ENCODE measurements at regions not wholly inside any gene's neighbourhood (a gene's known extent, or its start where the extent isn't known, plus 50 kb on each side); places are given as distances from the start of the nearest gene placed in this dataset.
"Not testable (repeated sequence)": the region's sequence is repeated elsewhere in the genome, so short reads cannot be mapped to it uniquely, and the experiment has no call there.

- H3K4me1 ChIP-seq (ENCODE audit: control insufficient read depth in 1 of 2, insufficient read depth in 2 of 2, low read length in 2 of 2): peaks cover 13 to 19% of the 10 kb centered on the region in 2 donors
- no peaks in the 10 kb centered on the region for H3K36me3 ChIP-seq (ENCODE audit: control insufficient read depth in 1 of 2, insufficient read depth in 2 of 2, low read length in 2 of 2)
- no peak overlapping the region for H3K4me3 ChIP-seq (ENCODE audit: low read depth in 1 of 2, low read length in 2 of 2)
- no peaks in the 10 kb centered on the region for H3K27me3 ChIP-seq (ENCODE audit: control insufficient read depth in 1 of 2, insufficient read depth in 2 of 2, low read length in 2 of 2)
- no peak overlapping the region for H3K27ac ChIP-seq (ENCODE audit: low read depth, low read length)
- no peaks in the 10 kb centered on the region for H3K9me3 ChIP-seq (ENCODE audit: control insufficient read depth in 1 of 2, low read length in 2 of 2)
- H3K9ac ChIP-seq (ENCODE audit: low read depth in 1 of 2, low read length in 2 of 2): no peak overlapping the region
These were observed 84.2 kb downstream of the MRPL14 start for GRCh38 chr6:44042989-44043478.

- no peaks in the 10 kb centered on the region for H3K27me3 ChIP-seq (ENCODE audit: control insufficient read depth in 1 of 2, insufficient read depth in 2 of 2, low read length in 2 of 2)
- H3K36me3 ChIP-seq (ENCODE audit: control insufficient read depth in 1 of 2, insufficient read depth in 2 of 2, low read length in 2 of 2): no peaks in the 10 kb centered on the region
- no peak overlapping the region for H3K4me3 ChIP-seq (ENCODE audit: low read depth in 1 of 2, low read length in 2 of 2)
- peaks cover 13 to 19% of the 10 kb centered on the region in 2 donors for H3K4me1 ChIP-seq (ENCODE audit: control insufficient read depth in 1 of 2, insufficient read depth in 2 of 2, low read length in 2 of 2)
- no peaks in the 10 kb centered on the region for H3K9me3 ChIP-seq (ENCODE audit: control insufficient read depth in 1 of 2, low read length in 2 of 2)
- no peak overlapping the region for H3K9ac ChIP-seq (ENCODE audit: low read depth in 1 of 2, low read length in 2 of 2)
- no peak overlapping the region for H3K27ac ChIP-seq (ENCODE audit: low read depth, low read length)
These were observed 84.8 kb downstream of the MRPL14 start for GRCh38 chr6:44042261-44042988.

- H3K9me3 ChIP-seq (ENCODE audit: control insufficient read depth in 1 of 2, low read length in 2 of 2): no peaks in the 10 kb centered on the region
- no peak overlapping the region for H3K9ac ChIP-seq (ENCODE audit: low read depth in 1 of 2, low read length in 2 of 2)
- no peaks in the 10 kb centered on the region for H3K27me3 ChIP-seq (ENCODE audit: control insufficient read depth in 1 of 2, insufficient read depth in 2 of 2, low read length in 2 of 2)
- peaks cover 13 to 19% of the 10 kb centered on the region in 2 donors for H3K4me1 ChIP-seq (ENCODE audit: control insufficient read depth in 1 of 2, insufficient read depth in 2 of 2, low read length in 2 of 2)
- H3K27ac ChIP-seq (ENCODE audit: low read depth, low read length): no peak overlapping the region
- no peak overlapping the region for H3K4me3 ChIP-seq (ENCODE audit: low read depth in 1 of 2, low read length in 2 of 2)
- H3K36me3 ChIP-seq (ENCODE audit: control insufficient read depth in 1 of 2, insufficient read depth in 2 of 2, low read length in 2 of 2): no peaks in the 10 kb centered on the region
These were observed 85.6 kb downstream of the MRPL14 start for GRCh38 chr6:44041461-44042260.

GRCh38 chr6:44040786-44041185, 86.5 kb downstream of the MRPL14 start:
- H3K4me3 ChIP-seq (ENCODE audit: low read depth in 1 of 2, low read length in 2 of 2): no peak overlapping the region
- peaks cover 13 to 19% of the 10 kb centered on the region in 2 donors for H3K4me1 ChIP-seq (ENCODE audit: control insufficient read depth in 1 of 2, insufficient read depth in 2 of 2, low read length in 2 of 2)
- no peak overlapping the region for H3K27ac ChIP-seq (ENCODE audit: low read depth, low read length)

GRCh38 chr6:44039839-44040350, 87.4 kb downstream of the MRPL14 start:
- Histone ChIP-seq H3K27me3 (ENCODE audit: control insufficient read depth in 1 of 2, insufficient read depth in 2 of 2, low read length in 2 of 2) (no peaks in the 10 kb centered on the region), H3K4me1 (ENCODE audit: control insufficient read depth in 1 of 2, insufficient read depth in 2 of 2, low read length in 2 of 2) (peaks cover 13 to 19% of the 10 kb centered on the region in 2 donors), H3K9me3 (ENCODE audit: control insufficient read depth in 1 of 2, low read length in 2 of 2) (no peaks in the 10 kb centered on the region), H3K27ac (ENCODE audit: low read depth, low read length) (no peak overlapping the region), H3K36me3 (ENCODE audit: control insufficient read depth in 1 of 2, insufficient read depth in 2 of 2, low read length in 2 of 2) (no peaks in the 10 kb centered on the region), H3K9ac (ENCODE audit: low read depth in 1 of 2, low read length in 2 of 2) (no peak overlapping the region), H3K4me3 (ENCODE audit: low read depth in 1 of 2, low read length in 2 of 2) (no peak overlapping the region)

More at GRCh38 chr6:44040786-44041185, 86.5 kb downstream of the MRPL14 start:
- H3K9ac ChIP-seq (ENCODE audit: low read depth in 1 of 2, low read length in 2 of 2): no peak overlapping the region
- no peaks in the 10 kb centered on the region for H3K27me3 ChIP-seq (ENCODE audit: control insufficient read depth in 1 of 2, insufficient read depth in 2 of 2, low read length in 2 of 2)
- no peaks in the 10 kb centered on the region for H3K9me3 ChIP-seq (ENCODE audit: control insufficient read depth in 1 of 2, low read length in 2 of 2)
- no peaks in the 10 kb centered on the region for H3K36me3 ChIP-seq (ENCODE audit: control insufficient read depth in 1 of 2, insufficient read depth in 2 of 2, low read length in 2 of 2)

- peaks cover 13 to 19% of the 10 kb centered on the region in 2 donors for H3K4me1 ChIP-seq (ENCODE audit: control insufficient read depth in 1 of 2, insufficient read depth in 2 of 2, low read length in 2 of 2)
- H3K9ac ChIP-seq (ENCODE audit: low read depth in 1 of 2, low read length in 2 of 2): no peak overlapping the region
- no peak overlapping the region for H3K4me3 ChIP-seq (ENCODE audit: low read depth in 1 of 2, low read length in 2 of 2)
- no peaks in the 10 kb centered on the region for H3K27me3 ChIP-seq (ENCODE audit: control insufficient read depth in 1 of 2, insufficient read depth in 2 of 2, low read length in 2 of 2)
- H3K9me3 ChIP-seq (ENCODE audit: control insufficient read depth in 1 of 2, low read length in 2 of 2): no peaks in the 10 kb centered on the region
- H3K36me3 ChIP-seq (ENCODE audit: control insufficient read depth in 1 of 2, insufficient read depth in 2 of 2, low read length in 2 of 2): no peaks in the 10 kb centered on the region
- no peak overlapping the region for H3K27ac ChIP-seq (ENCODE audit: low read depth, low read length)
These were observed 88.0 kb downstream of the MRPL14 start for GRCh38 chr6:44039191-44039719.

GRCh38 chr6:44038543-44039065, 88.6 kb downstream of the MRPL14 start:
- Histone ChIP-seq H3K4me1 (ENCODE audit: control insufficient read depth in 1 of 2, insufficient read depth in 2 of 2, low read length in 2 of 2) (peaks cover 13 to 18% of the 10 kb centered on the region in 2 donors), H3K4me3 (ENCODE audit: low read depth in 1 of 2, low read length in 2 of 2) (no peak overlapping the region), H3K27ac (ENCODE audit: low read depth, low read length) (no peak overlapping the region), H3K9me3 (ENCODE audit: control insufficient read depth in 1 of 2, low read length in 2 of 2) (no peaks in the 10 kb centered on the region), H3K27me3 (ENCODE audit: control insufficient read depth in 1 of 2, insufficient read depth in 2 of 2, low read length in 2 of 2) (no peaks in the 10 kb centered on the region), H3K36me3 (ENCODE audit: control insufficient read depth in 1 of 2, insufficient read depth in 2 of 2, low read length in 2 of 2) (no peaks in the 10 kb centered on the region), H3K9ac (ENCODE audit: low read depth in 1 of 2, low read length in 2 of 2) (no peak overlapping the region)

GRCh38 chr6:44037847-44038542, 89.3 kb downstream of the MRPL14 start:
- Histone ChIP-seq H3K4me1 (ENCODE audit: control insufficient read depth in 1 of 2, insufficient read depth in 2 of 2, low read length in 2 of 2) (peaks cover 12 to 13% of the 10 kb centered on the region in 2 donors), H3K9ac (ENCODE audit: low read depth in 1 of 2, low read length in 2 of 2) (no peak overlapping the region), H3K36me3 (ENCODE audit: control insufficient read depth in 1 of 2, insufficient read depth in 2 of 2, low read length in 2 of 2) (no peaks in the 10 kb centered on the region), H3K27ac (ENCODE audit: low read depth, low read length) (no peak overlapping the region), H3K9me3 (ENCODE audit: control insufficient read depth in 1 of 2, low read length in 2 of 2) (no peaks in the 10 kb centered on the region), H3K27me3 (ENCODE audit: control insufficient read depth in 1 of 2, insufficient read depth in 2 of 2, low read length in 2 of 2) (no peaks in the 10 kb centered on the region), H3K4me3 (ENCODE audit: low read depth in 1 of 2, low read length in 2 of 2) (no peak overlapping the region)

GRCh38 chr6:44037276-44037675, 90.0 kb downstream of the MRPL14 start:
- H3K4me1 ChIP-seq (ENCODE audit: control insufficient read depth in 1 of 2, insufficient read depth in 2 of 2, low read length in 2 of 2); H3K27me3 ChIP-seq (ENCODE audit: control insufficient read depth in 1 of 2, insufficient read depth in 2 of 2, low read length in 2 of 2); H3K27ac ChIP-seq (ENCODE audit: low read depth, low read length); H3K9me3 ChIP-seq (ENCODE audit: control insufficient read depth in 1 of 2, low read length in 2 of 2); H3K36me3 ChIP-seq (ENCODE audit: control insufficient read depth in 1 of 2, insufficient read depth in 2 of 2, low read length in 2 of 2); H3K4me3 ChIP-seq (ENCODE audit: low read depth in 1 of 2, low read length in 2 of 2); H3K9ac ChIP-seq (ENCODE audit: low read depth in 1 of 2, low read length in 2 of 2): not testable (repeated sequence)

Measured in duodenal mucosa (tissue), 2 donors.